WTC11 (cell line): ENCODE measurements at regions not wholly inside any gene's neighbourhood (a gene's known extent, or its start where the extent isn't known, plus 50 kb on each side); places are given as distances from the start of the nearest gene placed in this dataset.

ENCODE experiments used
- ATAC-seq: fragments of 200-7000 bp; cut with Tn5 transposase; 2 replicates; pipeline ENCODE4 v1.10.0; 2021; ENCODE audit warnings: mild to moderate bottlenecking, moderate library complexity
- CTCF ChIA-PET: fragments of 300-600 bp; sonication (Branson Sonifier 250); formaldehyde crosslinking; loops from one replicate; lab custom pipeline; 2021; ENCODE audit warnings: antibody characterized with exemption; lab: Charles Lee
- POLR2A ChIA-PET: fragments of 350-600 bp; sonication (Branson Sonifier 250); formaldehyde crosslinking; loops from one replicate; lab custom pipeline; 2021; ENCODE audit warnings: antibody characterized with exemption; lab: Charles Lee
- DNase-seq: peaks from one replicate; pipeline ENCODE4 v3.0.0; 2021; ENCODE audit warnings: low spot score
- H3K27ac Mint-ChIP-seq: 2 replicates; pipeline ENCODE4 v1.8.0; 2021; ENCODE audit warnings: mixed read lengths
- H3K27me3 Mint-ChIP-seq: 2 replicates; pipeline ENCODE4 v1.8.0; 2021; ENCODE audit warnings: low read depth, mild to moderate bottlenecking, moderate library complexity, mixed read lengths
- H3K36me3 Mint-ChIP-seq: 2 replicates; pipeline ENCODE4 v1.8.0; 2021; ENCODE audit warnings: mixed read lengths
- H3K4me1 Mint-ChIP-seq: 2 replicates; pipeline ENCODE4 v1.8.0; 2022; ENCODE audit warnings: mixed read lengths
- H3K4me3 Mint-ChIP-seq: 2 replicates; pipeline ENCODE4 v1.8.0; 2021; ENCODE audit warnings: mild to moderate bottlenecking, moderate library complexity, mixed read lengths
- H3K9me3 Mint-ChIP-seq: 2 replicates; pipeline ENCODE4 v1.8.0; 2021; ENCODE audit warnings: mixed read lengths
- CTCF ChIP-seq: fragments of 200-600 bp; IDR thresholded peaks from 2 replicates; pipeline ENCODE4 v1.8.0; 2022; ENCODE audit warnings: antibody characterized with exemption
- E2F5 ChIP-seq: sonication (generic); formaldehyde crosslinking; IDR thresholded peaks from 2 replicates; pipeline ENCODE4 v1.8.1; 2022; ENCODE audit warnings: mild to moderate bottlenecking, moderate library complexity, missing genetic modification reagents
- ETV6 ChIP-seq: sonication (generic); formaldehyde crosslinking; IDR thresholded peaks from 2 replicates; pipeline ENCODE4 v1.8.1; 2022; ENCODE audit warnings: mild to moderate bottlenecking, missing genetic modification reagents
- JUN ChIP-seq: sonication (generic); formaldehyde crosslinking; IDR thresholded peaks from 2 replicates; pipeline ENCODE4 v1.8.0; 2023; ENCODE audit warnings: mild to moderate bottlenecking, missing genetic modification reagents
- MAX ChIP-seq: sonication (generic); formaldehyde crosslinking; IDR thresholded peaks from 2 replicates; pipeline ENCODE4 v1.8.0; 2022; ENCODE audit warnings: mild to moderate bottlenecking, missing genetic modification reagents
- MLX ChIP-seq: sonication (generic); formaldehyde crosslinking; IDR thresholded peaks from 2 replicates; pipeline ENCODE4 v1.8.1; 2023; ENCODE audit warnings: mild to moderate bottlenecking, missing genetic modification reagents, moderate library complexity
- NR3C1 ChIP-seq: sonication (generic); formaldehyde crosslinking; conservative IDR thresholded peaks from 2 replicates; pipeline ENCODE4 v1.8.1; 2023; ENCODE audit warnings: low read depth, mild to moderate bottlenecking, missing genetic modification reagents
- PRDM15 ChIP-seq: sonication (generic); formaldehyde crosslinking; IDR thresholded peaks from 2 replicates; pipeline ENCODE4 v1.8.0; 2022; ENCODE audit warnings: missing genetic modification reagents
- PRRX2 ChIP-seq: fragments of 250-450 bp; sonication (Bioruptor Pico); IDR thresholded peaks from 2 replicates; pipeline ENCODE4 v1.8.0; 2021; ENCODE audit warnings: mild to moderate bottlenecking
- SMAD4 ChIP-seq: sonication (generic); formaldehyde crosslinking; IDR thresholded peaks from 2 replicates; pipeline ENCODE4 v1.8.0; 2022; ENCODE audit warnings: mild to moderate bottlenecking, missing genetic modification reagents
- USF1 ChIP-seq: sonication (generic); formaldehyde crosslinking; IDR thresholded peaks from 2 replicates; pipeline ENCODE4 v1.8.0; 2022; ENCODE audit warnings: mild to moderate bottlenecking, missing genetic modification reagents
- USF2 ChIP-seq: sonication (generic); formaldehyde crosslinking; IDR thresholded peaks from 2 replicates; pipeline ENCODE4 v1.8.1; 2023; ENCODE audit warnings: mild to moderate bottlenecking, missing genetic modification reagents, moderate library complexity
- ZNF121 ChIP-seq: sonication (generic); formaldehyde crosslinking; IDR thresholded peaks from 2 replicates; pipeline ENCODE4 v1.8.0; 2023; ENCODE audit warnings: missing genetic modification reagents
- ZNF263 ChIP-seq: sonication (generic); formaldehyde crosslinking; IDR thresholded peaks from 2 replicates; pipeline ENCODE4 v1.8.1; 2022; ENCODE audit warnings: low read depth, mild to moderate bottlenecking, moderate library complexity, missing genetic modification reagents

- no peak for TF ChIP-seq ZNF263
- TF ChIP-seq, all 79 proteins: peak for 0
Observed at GRCh38 chr16:85415196-85416090, 197.7 kb upstream of the GSE1 start (continued).

- DNase-seq (peak; percentile 92), ATAC-seq (peak; percentile 89)
- TF ChIP-seq CTCF (peak; percentile 90), NR3C1 (CRISPR knock-in tag) (no peak), USF1 (CRISPR knock-in tag) (peak; percentile 84), MAX (CRISPR knock-in tag) (peak; percentile 72), SMAD4 (CRISPR knock-in tag) (no peak), JUN (CRISPR knock-in tag) (no peak), ETV6 (CRISPR knock-in tag) (0 out of 2 replicates have a peak, but pooled peaks have one; percentile 22), USF2 (peak; percentile 86)
- no peaks in the 10 kb centered on the region for H3K36me3 Mint-ChIP-seq
- ChIA-PET POLR2A (interaction anchor here (0.6 kb wide), 1 partner anchor 45 kb away, joined by 3 read pairs; no protein-coding TSS in a partner anchor), CTCF (interaction anchor here (0.5 to 7.9 kb wide), 119 partner anchors 9 to 583 kb away, joined by 3 to 229 read pairs (median 5); partner anchors contain the start of genes CIBAR2, GINS2, GSE1 and KIAA0513)
- H3K4me1 Mint-ChIP-seq, result peaks cover 13% of the 10 kb centered on the region
- H3K27me3 Mint-ChIP-seq, result no peaks in the 10 kb centered on the region
- H3K9me3 Mint-ChIP-seq, result peaks cover 3% of the 10 kb centered on the region; the same call in 1 of the 2 replicates
- no peak overlapping the region for H3K4me3 Mint-ChIP-seq
- H3K27ac Mint-ChIP-seq, result no peak overlapping the region
Observed at GRCh38 chr16:85416228-85417109, 196.7 kb upstream of the GSE1 start.

GRCh38 chr16:85417156-85417860, 195.8 kb upstream of the GSE1 start:
- CTCF ChIA-PET, result interaction anchor here (0.7 to 7.9 kb wide), 7 partner anchors 11 to 120 kb away, joined by 3 to 229 read pairs (median 14); no protein-coding TSS in a partner anchor
- peaks cover 3% of the 10 kb centered on the region; the same call in 1 of the 2 replicates for H3K9me3 Mint-ChIP-seq
- H3K27ac Mint-ChIP-seq, result peak overlapping the region; percentile 74; the same call in 1 of the 2 replicates
- no peaks in the 10 kb centered on the region for H3K27me3 Mint-ChIP-seq
- H3K4me3 Mint-ChIP-seq, result no peak overlapping the region
- no peak for TF ChIP-seq ZNF121 (CRISPR knock-in tag)
- no peak for TF ChIP-seq CTCF
- no peak for TF ChIP-seq MLX
- TF ChIP-seq PRDM15, result peak; percentile 27; the same call in 1 of the 2 replicates
- TF ChIP-seq PRRX2 (CRISPR knock-in tag), result no peak
- TF ChIP-seq E2F5 (CRISPR knock-in tag), result no peak
- ATAC-seq (no peak), DNase-seq (no peak)
- H3K4me1 Mint-ChIP-seq, result peaks cover 20% of the 10 kb centered on the region
- POLR2A ChIA-PET, result no interaction called here
- no peaks in the 10 kb centered on the region for H3K36me3 Mint-ChIP-seq
